HL-60 (cell line): ENCODE measurements at regions not wholly inside any gene's neighbourhood (a gene's known extent, or its start where the extent isn't known, plus 50 kb on each side); places are given as distances from the start of the nearest gene placed in this dataset.

Source experiments
- DNase-seq, 2 experiments: peaks; one replicate each; pipeline ENCODE4 v3.0.0-alpha.2; 2010 to 2020; ENCODE audit warnings: low read depth in 1 of 2, low spot score in 1 of 2
- H3K27ac ChIP-seq: fragments of 250-450 bp; sonication (Bioruptor Pico); replicated peaks from 2 replicates; pipeline ENCODE4 v1.5.1; 2020; ENCODE audit warnings: mild to moderate bottlenecking, moderate library complexity
- H3K27me3 ChIP-seq: fragments of 250-450 bp; sonication (Bioruptor Pico); 2 replicates; pipeline ENCODE4 v1.5.1; 2021; ENCODE audit warnings: mild to moderate bottlenecking, moderate library complexity; ENCODE audit not compliant: insufficient read depth, poor library complexity, severe bottlenecking
- H3K4me3 ChIP-seq: replicated peaks from 2 replicates; pipeline ENCODE4 v1.5.1; 2011; ENCODE audit warnings: mild to moderate bottlenecking, control low read depth, low read length; ENCODE audit not compliant: insufficient read depth
- GABPA ChIP-seq: IDR thresholded peaks from 2 replicates; pipeline ENCODE4 v1.6.1; 2012; ENCODE audit warnings: low read depth
- POLR2AphosphoS5 ChIP-seq: IDR thresholded peaks from 2 replicates; pipeline ENCODE4 v1.6.1; 2012; ENCODE audit warnings: low read depth
- REST ChIP-seq: IDR thresholded peaks from 2 replicates; pipeline ENCODE4 v1.6.1; 2012; ENCODE audit warnings: low read depth; ENCODE audit not compliant: insufficient replicate concordance
- SPI1 ChIP-seq: IDR thresholded peaks from 2 replicates; pipeline ENCODE4 v1.6.1; 2012; ENCODE audit warnings: low read depth, mild to moderate bottlenecking, borderline replicate concordance
- TF ChIP-seq, protein P1 (sequence below): IDR thresholded peaks from one replicate; pipeline ENCODE4 v1.5.1; 2011; ENCODE audit warnings: low read length, control low read depth, inconsistent platforms; ENCODE audit not compliant: insufficient read depth

GRCh38 chr12:67911789-67912188 is 77.5 kb upstream of the IFNG-AS1 start:
- H3K27me3 ChIP-seq: peaks cover 2% of the 10 kb centered on the region
- no peak overlapping the region for H3K4me3 ChIP-seq
- DNase-seq: no peak
- TF ChIP-seq REST (no peak), SPI1 (no peak)
- H3K27ac ChIP-seq: no peak overlapping the region

GRCh38 chr12:67915335-67915851 is 73.9 kb upstream of the IFNG-AS1 start:
- no peak overlapping the region for H3K27ac ChIP-seq
- peaks cover 2% of the 10 kb centered on the region for H3K27me3 ChIP-seq
- TF ChIP-seq POLR2AphosphoS5: no peak
- TF ChIP-seq SPI1: no peak
- no peak for TF ChIP-seq REST
- TF ChIP-seq, protein P1, sequence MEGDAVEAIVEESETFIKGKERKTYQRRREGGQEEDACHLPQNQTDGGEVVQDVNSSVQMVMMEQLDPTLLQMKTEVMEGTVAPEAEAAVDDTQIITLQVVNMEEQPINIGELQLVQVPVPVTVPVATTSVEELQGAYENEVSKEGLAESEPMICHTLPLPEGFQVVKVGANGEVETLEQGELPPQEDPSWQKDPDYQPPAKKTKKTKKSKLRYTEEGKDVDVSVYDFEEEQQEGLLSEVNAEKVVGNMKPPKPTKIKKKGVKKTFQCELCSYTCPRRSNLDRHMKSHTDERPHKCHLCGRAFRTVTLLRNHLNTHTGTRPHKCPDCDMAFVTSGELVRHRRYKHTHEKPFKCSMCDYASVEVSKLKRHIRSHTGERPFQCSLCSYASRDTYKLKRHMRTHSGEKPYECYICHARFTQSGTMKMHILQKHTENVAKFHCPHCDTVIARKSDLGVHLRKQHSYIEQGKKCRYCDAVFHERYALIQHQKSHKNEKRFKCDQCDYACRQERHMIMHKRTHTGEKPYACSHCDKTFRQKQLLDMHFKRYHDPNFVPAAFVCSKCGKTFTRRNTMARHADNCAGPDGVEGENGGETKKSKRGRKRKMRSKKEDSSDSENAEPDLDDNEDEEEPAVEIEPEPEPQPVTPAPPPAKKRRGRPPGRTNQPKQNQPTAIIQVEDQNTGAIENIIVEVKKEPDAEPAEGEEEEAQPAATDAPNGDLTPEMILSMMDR: no peak
- TF ChIP-seq GABPA: no peak
- no peak for DNase-seq
- no peak overlapping the region for H3K4me3 ChIP-seq

GRCh38 chr12:67916266-67916970 is 72.8 kb upstream of the IFNG-AS1 start:
- TF ChIP-seq, protein P1: no peak
- TF ChIP-seq REST (no peak), GABPA (no peak), SPI1 (no peak), POLR2AphosphoS5 (no peak)
- Histone ChIP-seq H3K27ac (no peak overlapping the region), H3K27me3 (peaks cover 2% of the 10 kb centered on the region), H3K4me3 (no peak overlapping the region)
- DNase-seq: no peak
